Stimulated activated CD8-positive, alpha-beta memory T cell treated with anti-CD3 and anti-CD28 coated beads, Interleukin-7, amount 100 ng/mL, for 4 hours (primary cell): ENCODE measurements at regions not wholly inside any gene's neighbourhood (a gene's known extent, or its start where the extent isn't known, plus 50 kb on each side); places are given as distances from the start of the nearest gene placed in this dataset.
"Not testable (repeated sequence)": the region's sequence is repeated elsewhere in the genome, so short reads cannot be mapped to it uniquely, and the experiment has no call there.

Experiments used
- DNase-seq, 2 donors: peaks; one replicate each; pipeline ENCODE4 v3.0.0-alpha.2; 2020; ENCODE audit warnings: low read depth in 2 of 2

DNA sequence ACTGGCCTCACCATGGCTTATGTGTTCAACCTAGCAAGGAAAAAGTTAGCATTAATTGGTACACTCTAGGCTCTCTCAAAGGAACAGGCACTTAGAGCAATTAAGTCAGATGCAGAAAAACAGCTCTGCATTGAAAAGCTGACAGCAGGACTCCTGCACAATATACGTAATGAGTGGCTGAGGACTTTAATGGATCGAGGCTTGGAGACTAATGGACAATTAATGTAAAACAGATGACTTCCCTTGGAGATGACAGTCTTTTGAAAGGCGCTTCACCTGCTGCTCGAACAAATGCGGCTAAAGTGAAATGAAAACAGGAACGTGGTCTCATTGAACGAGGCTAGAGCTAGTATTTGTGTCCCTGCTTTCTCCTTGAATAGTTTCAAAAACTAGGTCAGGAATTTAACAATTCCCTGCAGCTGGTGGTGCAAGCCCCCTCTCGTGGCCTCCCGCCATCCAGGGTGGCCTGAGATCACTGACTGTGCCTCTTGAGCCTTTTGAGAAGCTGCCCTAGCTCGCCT lies 137.1 kb downstream of the ELOVL4 start:
- DNase-seq: no peak

DNA sequence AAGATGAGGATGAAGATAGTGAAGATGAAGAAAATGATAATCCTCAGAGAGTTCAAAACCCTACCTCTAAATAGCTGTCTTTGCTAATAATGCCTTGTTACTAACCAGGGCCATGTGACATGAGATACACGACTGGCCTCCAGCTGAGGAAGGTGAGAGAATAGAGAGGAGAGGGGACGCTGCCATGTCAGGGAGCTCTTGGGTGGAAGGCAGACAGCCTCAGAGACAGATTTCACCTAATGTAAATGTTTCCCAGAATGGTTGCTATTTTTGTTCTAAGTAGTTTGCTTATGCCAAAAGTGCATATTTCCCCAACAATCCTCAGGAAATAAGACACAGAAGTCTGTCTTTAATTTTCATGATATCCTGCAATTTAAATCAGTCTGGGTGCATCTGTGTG lies 138.4 kb downstream of the ELOVL4 start:
- DNase-seq: no peak

DNA sequence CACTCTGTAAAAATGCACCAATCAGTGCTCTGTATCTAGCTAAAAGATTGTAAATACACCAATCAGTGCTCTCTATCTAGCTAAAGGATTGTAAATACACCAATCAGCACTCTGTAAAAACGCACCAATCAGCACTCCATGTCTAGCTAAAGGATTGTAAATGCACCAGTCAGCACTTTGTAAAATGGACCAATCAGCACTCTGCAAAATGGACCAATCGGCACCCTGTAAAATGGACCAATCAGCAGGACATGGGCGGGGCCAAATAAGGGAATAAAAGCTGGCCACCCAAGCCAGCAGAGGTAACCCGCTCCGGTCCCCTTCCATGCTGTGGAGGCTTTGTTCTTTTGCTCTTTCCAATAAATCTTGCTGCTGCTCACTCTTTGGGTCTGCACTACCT lies 140.7 kb downstream of the ELOVL4 start:
- not testable (repeated sequence) for DNase-seq

GRCh38 chr6:79804732-79805131 lies 142.6 kb downstream of the ELOVL4 start:
- no peak for DNase-seq

- no peak for DNase-seq
Observed at GRCh38 chr6:79803917-79804316, 143.4 kb downstream of the ELOVL4 start.

- DNase-seq: no peak
Observed at GRCh38 chr6:79802657-79803300, 144.6 kb downstream of the ELOVL4 start.

DNA sequence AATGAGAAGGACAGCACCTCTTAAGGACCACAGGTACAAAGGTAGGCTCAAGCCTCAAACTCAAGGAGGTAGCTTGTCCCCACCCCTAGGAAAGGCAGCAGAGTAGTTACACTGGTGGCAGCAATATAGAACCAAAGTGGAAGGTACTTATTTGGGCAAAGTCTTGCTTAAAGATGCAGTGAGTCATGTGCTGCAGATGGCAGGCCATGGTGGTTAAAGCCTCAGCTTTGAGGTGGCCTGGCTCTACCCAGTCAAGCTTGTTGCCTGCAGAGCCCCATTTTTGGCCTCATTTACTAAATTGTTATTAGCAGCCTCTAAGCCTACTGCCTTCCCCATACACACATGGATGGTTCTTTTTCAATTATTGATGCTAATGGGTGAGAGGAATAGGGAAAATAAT lies 146.0 kb downstream of the ELOVL4 start:
- no peak for DNase-seq

- DNase-seq: no peak
Observed at GRCh38 chr6:79798841-79799240, 148.5 kb downstream of the ELOVL4 start.

DNA sequence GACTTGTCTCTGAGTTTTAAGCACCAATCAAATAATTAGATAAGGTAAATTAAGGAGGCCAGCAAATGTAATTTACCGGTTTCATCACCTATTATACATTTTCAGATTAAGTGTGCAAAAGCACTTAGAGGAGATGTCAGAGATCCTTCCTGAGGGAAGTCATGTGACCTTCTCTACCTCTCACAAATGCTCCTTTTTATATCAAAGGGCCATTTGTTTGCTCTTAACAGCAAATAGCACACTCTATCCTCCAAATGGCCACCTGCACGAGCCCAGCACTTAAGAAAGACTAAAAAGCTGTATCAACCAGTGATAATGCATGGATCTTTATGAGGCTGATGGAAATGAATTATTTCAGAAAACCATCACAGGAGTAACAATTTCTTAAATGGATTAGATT lies 149.4 kb downstream of the ELOVL4 start:
- no peak for DNase-seq

GRCh38 chr6:79797163-79797764 lies 150.1 kb downstream of the ELOVL4 start:
- no peak for DNase-seq

DNA sequence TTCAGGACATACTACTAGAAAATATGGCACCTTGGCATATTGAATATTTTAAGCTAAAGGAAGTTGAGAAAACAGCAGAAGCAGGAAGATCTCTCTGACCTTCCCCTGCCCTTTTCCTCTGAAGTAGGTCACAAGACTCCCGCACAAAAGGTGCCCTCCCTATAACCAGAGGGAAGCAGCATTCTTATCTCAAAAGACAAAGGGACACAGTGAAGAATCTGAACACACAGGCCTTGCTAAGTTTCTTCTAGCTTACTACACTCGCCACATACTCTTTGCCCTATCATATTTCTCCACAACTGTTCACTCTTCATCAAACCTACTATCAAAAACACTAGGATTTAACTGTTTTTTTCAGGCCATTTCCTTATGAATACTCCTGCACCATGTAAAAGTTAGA lies 151.2 kb downstream of the ELOVL4 start:
- no peak for DNase-seq

GRCh38 chr6:79789896-79790295 lies 157.5 kb downstream of the ELOVL4 start:
- no peak for DNase-seq

GRCh38 chr6:79788756-79789155 lies 157.6 kb downstream of the SH3BGRL2 start:
- no peak for DNase-seq

GRCh38 chr6:79787626-79788025 lies 156.5 kb downstream of the SH3BGRL2 start:
- no peak for DNase-seq

DNA sequence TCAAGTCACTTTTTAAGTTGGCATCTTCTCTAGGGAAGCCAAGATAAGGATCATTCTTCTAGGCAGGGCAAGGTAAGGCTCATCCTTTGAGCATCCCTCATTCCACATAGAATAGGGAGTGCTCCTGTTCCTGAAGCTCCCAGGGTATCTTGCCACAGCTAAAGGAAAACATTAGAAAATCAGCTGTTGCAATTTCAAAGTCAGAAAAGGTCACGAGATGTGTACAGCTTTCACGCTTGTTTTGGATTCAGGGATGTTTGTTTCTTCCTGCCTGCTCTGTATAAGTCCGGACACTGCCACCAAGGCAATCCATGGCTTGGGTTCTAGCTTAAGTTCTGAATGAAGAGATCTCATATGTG lies 153.2 kb downstream of the SH3BGRL2 start:
- no peak for DNase-seq

DNA sequence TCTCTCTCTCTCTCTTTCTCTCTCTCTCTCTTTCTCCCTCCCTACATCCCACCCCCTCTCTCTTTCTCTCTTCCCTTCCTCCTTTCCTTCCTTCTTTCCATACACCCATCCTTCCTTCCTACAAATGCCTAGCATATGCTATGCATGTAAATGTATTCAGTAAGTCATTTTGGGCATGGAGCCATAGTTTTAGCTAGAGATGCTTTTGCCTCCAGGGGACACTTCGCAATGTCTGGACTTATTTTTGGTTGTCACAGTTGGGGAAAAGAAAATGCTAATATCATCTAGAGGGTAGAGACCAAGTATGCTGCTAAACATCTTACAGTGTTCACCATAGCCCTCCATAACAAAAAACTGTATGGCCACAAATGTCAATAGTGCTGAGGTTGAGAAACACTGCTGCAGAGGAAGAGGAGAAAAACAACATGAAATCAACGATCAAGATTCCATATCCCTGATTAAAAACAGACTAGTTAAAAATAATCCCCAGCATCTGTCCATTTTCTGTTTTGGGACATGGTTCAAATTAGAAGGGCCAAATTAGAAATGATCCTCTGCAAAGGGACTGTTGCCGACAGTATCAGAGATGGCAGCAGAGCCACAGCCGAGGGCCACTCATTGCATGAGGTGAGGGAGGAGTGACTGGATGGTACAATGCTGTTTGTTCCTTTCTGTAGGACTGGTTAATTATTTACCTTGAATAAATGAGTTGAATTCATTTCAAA lies 152.7 kb downstream of the SH3BGRL2 start:
- DNase-seq: no peak

- no peak for DNase-seq
Observed at GRCh38 chr6:79782792-79783580, 151.9 kb downstream of the SH3BGRL2 start.

- no peak for DNase-seq
Observed at GRCh38 chr6:79781916-79782315, 150.8 kb downstream of the SH3BGRL2 start.

DNA sequence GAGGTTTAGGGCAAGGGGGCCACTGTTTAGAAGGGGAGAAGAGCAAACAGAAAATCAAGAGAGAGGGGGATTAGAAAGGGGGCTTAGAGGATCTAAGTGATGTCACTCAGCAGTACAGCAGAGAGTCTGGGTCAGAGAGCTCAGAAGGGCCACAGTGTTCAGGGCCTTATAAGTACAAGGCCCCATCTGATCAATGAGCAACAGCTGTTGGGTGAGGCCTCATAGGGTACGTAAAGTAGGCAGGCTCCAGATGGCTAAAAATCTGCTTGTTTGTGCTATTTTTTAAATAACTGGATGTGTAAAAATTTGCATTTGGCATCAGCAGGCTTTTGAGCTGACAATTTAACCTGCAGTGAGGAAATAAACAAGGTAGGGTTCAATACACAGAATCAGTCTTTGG lies 149.8 kb downstream of the SH3BGRL2 start:
- no peak for DNase-seq

GRCh38 chr6:79778816-79779215 lies 147.7 kb downstream of the SH3BGRL2 start:
- no peak for DNase-seq

GRCh38 chr6:79777713-79778579 lies 146.8 kb downstream of the SH3BGRL2 start:
- peak; percentile 77 to 78 for DNase-seq
